ENCODE measurements at regions not wholly inside any gene's neighbourhood (a gene's known extent, or its start where the extent isn't known, plus 50 kb on each side); places are given as distances from the start of the nearest gene placed in this dataset.

DNA sequence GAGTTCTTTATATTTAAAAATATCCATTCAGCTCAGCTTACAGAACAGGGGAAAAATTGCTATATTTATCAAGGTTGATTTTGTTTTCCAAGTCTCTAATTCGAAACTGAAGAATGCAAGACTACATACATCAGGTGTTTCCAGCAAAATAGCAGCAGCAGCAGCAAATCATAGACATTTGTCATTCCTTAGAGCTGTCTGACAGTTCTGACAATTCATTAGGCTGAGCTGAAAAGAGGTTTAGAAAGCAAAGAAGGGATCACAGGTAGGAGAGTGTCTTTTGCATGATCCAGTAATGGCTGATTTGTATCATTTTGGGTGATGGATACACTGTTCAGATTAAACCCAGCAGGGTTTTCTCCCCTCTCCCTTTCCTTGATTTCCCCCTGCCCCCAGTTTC, 545.7 kb downstream of the MCTP2 start:
- TF ChIP-seq FOXC1 (CRISPR knock-in tag; IDR thresholded peaks at IDR 0.05; ENCODE audit: borderline replicate concordance) (no peak), RFXAP (CRISPR knock-in tag; IDR thresholded peaks at IDR 0.05; ENCODE audit: borderline replicate concordance) (no peak), MXD4 (CRISPR knock-in tag; IDR thresholded peaks at IDR 0.05) (no peak), JUNB (CRISPR knock-in tag; IDR thresholded peaks at IDR 0.05; ENCODE audit: borderline replicate concordance) (no peak), ZNF839 (CRISPR knock-in tag; IDR thresholded peaks at IDR 0.05; ENCODE audit: borderline replicate concordance) (no peak), ZNF670 (CRISPR knock-in tag; IDR thresholded peaks at IDR 0.05; ENCODE audit: borderline replicate concordance) (no peak), ZNF678 (CRISPR knock-in tag; IDR thresholded peaks at IDR 0.05) (no peak), CEBPG (CRISPR knock-in tag; IDR thresholded peaks at IDR 0.05) (no peak), ADNP (CRISPR knock-in tag; IDR thresholded peaks at IDR 0.05) (no peak), ETS1 (CRISPR knock-in tag; IDR thresholded peaks at IDR 0.05) (no peak), MIXL1 (CRISPR knock-in tag; IDR thresholded peaks at IDR 0.05) (no peak), DR1 (CRISPR knock-in tag; IDR thresholded peaks at IDR 0.05) (no peak), ISX (CRISPR knock-in tag; conservative IDR thresholded peaks at IDR 0.05) (no peak), KDM2A (CRISPR knock-in tag; IDR thresholded peaks at IDR 0.05; ENCODE audit: borderline replicate concordance, low read depth) (no peak), MEIS2 (CRISPR knock-in tag; IDR thresholded peaks at IDR 0.05) (no peak)
- Histone ChIP-seq H3K27me3 (ENCODE audit: control insufficient read depth in 1 of 2, insufficient read depth in 2 of 2, low read length in 2 of 2) (no peaks in the 10 kb centered on the region), H3K36me3 (replicated peaks in 1 of 2; ENCODE audit: control insufficient read depth in 1 of 2, insufficient read depth in 2 of 2, low read length in 2 of 2) (no peaks in the 10 kb centered on the region), H2AFZ (ENCODE audit: low read length) (no peak overlapping the region), H3K4me3 (replicated peaks in 1 of 3; ENCODE audit: insufficient read depth in 1 of 3, low read depth in 2 of 3, low read length in 3 of 3) (no peak overlapping the region), H3K4me1 (ENCODE audit: insufficient read depth, low read length) (no peaks in the 10 kb centered on the region), H3K9me3 (ENCODE audit: low read length) (peaks cover 44% of the 10 kb centered on the region), H3K79me2 (ENCODE audit: insufficient read depth, low read length) (no peaks in the 10 kb centered on the region), H3K9ac (ENCODE audit: insufficient read depth, low read depth, low read length) (no peak overlapping the region), H4K20me1 (ENCODE audit: insufficient read depth, low read length) (no peaks in the 10 kb centered on the region), H3K27ac (ENCODE audit: extremely low read length, insufficient read depth, low read length) (no peak overlapping the region), H3K4me2 (ENCODE audit: low read depth, low read length) (no peak overlapping the region)
- WGBS (ENCODE audit: low lambda C conversion rate), result 0% methylated on average over 1 of the region's 1 CpG
- no peak for DNase-seq (ENCODE audit: low spot score)
- no peak for ATAC-seq
- in situ Hi-C loops (cut with HindIII; ENCODE audit: extremely low pct_ligation_motif_present, low pct_unique_long_range_greater_than_20kb) (no loop called here), intact Hi-C loops (cut with micrococcal nuclease; ENCODE audit: unreplicated experiment) (no loop called here)
- CTCF ChIA-PET (ENCODE audit: low intra/inter-chr PET ratio, low total read pairs), result no interaction called here
- POLR2A ChIA-PET, result no interaction called here
- BruUV-seq (replicated peaks), result no TSS peak
- no peak for FAIRE-seq
